ENCODE measurements at regions not wholly inside any gene's neighbourhood (a gene's known extent, or its start where the extent isn't known, plus 50 kb on each side); places are given as distances from the start of the nearest gene placed in this dataset.

DNA sequence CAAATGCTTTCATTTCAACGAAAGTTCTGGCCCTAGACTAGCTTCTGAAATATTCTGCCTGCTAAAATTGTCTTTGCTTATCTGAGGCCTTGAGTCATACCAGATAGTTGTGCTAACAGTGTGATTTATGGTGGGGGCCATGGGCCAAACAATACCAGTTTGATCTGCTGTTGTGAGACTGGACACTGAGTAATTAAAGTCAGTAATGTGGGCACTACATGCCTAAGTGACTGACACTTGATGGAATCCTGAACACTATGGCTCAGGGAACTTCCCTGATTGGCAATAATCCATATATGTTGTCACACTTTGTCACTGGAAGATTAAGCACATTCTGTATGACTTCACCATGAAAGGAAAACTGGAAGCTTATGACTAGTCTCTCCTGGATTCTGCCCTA lies 127.6 kb upstream of the CYLC2 start:
- no peaks in the 10 kb centered on the region for H3K9me3 ChIP-seq
- no peak for DNase-seq
- ATAC-seq = no peak
- no peaks in the 10 kb centered on the region for H3K36me3 ChIP-seq
- TF ChIP-seq, protein P1, sequence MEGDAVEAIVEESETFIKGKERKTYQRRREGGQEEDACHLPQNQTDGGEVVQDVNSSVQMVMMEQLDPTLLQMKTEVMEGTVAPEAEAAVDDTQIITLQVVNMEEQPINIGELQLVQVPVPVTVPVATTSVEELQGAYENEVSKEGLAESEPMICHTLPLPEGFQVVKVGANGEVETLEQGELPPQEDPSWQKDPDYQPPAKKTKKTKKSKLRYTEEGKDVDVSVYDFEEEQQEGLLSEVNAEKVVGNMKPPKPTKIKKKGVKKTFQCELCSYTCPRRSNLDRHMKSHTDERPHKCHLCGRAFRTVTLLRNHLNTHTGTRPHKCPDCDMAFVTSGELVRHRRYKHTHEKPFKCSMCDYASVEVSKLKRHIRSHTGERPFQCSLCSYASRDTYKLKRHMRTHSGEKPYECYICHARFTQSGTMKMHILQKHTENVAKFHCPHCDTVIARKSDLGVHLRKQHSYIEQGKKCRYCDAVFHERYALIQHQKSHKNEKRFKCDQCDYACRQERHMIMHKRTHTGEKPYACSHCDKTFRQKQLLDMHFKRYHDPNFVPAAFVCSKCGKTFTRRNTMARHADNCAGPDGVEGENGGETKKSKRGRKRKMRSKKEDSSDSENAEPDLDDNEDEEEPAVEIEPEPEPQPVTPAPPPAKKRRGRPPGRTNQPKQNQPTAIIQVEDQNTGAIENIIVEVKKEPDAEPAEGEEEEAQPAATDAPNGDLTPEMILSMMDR (IDR thresholded peaks at IDR 0.05) = no peak
- no peaks in the 10 kb centered on the region for H3K4me1 ChIP-seq
- no peaks in the 10 kb centered on the region for H3K27me3 ChIP-seq (ENCODE audit: low read depth)
- intact Hi-C loops (cut with DNase I) = no loop called here
- no peak overlapping the region for H3K4me3 ChIP-seq
- H3K27ac ChIP-seq = no peak overlapping the region

DNA sequence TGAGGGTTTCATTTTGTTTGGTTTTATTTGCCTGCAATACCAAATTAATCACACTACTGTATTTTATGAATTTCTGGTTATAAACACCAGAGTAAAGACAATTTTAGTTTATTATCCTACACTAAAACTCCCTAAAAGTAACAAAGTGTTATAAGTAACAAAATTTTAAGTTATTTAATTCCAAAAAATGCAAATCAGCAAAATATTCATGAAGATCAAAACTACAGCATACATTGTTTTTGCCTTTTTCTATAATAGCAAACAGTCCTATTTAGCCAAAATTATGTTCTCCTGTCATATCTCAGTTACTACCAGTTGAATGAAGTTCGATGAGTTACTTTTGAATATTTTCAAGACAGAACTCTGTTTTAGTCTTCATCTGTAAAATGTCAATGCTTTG lies 132.7 kb upstream of the CYLC2 start:
- H3K27ac ChIP-seq = no peak overlapping the region
- DNase-seq = no peak
- no peak overlapping the region for H3K4me3 ChIP-seq
- ATAC-seq = no peak
- TF ChIP-seq, protein P1 (IDR thresholded peaks at IDR 0.05) = no peak
- no peaks in the 10 kb centered on the region for H3K4me1 ChIP-seq
- no peaks in the 10 kb centered on the region for H3K9me3 ChIP-seq
- intact Hi-C loops (cut with DNase I) = no loop called here
- no peaks in the 10 kb centered on the region for H3K27me3 ChIP-seq (ENCODE audit: low read depth)
- H3K36me3 ChIP-seq = no peaks in the 10 kb centered on the region

DNA sequence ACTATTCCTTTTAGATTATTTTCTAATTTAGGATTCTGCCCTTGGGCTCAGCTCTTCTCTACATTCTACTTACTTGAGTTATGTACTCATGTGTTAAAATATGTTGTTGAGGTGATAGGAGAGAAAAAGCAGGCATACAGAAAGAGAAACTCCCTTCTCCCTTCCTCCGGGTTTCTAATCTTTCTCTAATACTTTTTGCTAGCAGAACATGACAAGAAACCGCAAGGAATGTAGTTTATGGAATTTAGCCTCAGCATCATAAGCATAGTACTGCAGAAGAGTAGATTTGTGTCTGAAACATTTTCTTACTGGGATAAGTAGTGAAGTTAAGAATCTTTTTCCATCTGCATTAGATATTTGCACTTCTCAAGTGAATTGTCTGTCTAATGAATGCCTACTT lies 139.5 kb upstream of the CYLC2 start:
- Histone ChIP-seq H3K4me3 (no peak overlapping the region), H3K9me3 (no peaks in the 10 kb centered on the region), H3K27me3 (ENCODE audit: low read depth) (no peaks in the 10 kb centered on the region), H3K36me3 (no peaks in the 10 kb centered on the region), H3K4me1 (no peaks in the 10 kb centered on the region), H3K27ac (no peak overlapping the region)
- no peak for ATAC-seq
- intact Hi-C loops (cut with DNase I) = no loop called here
- no peak for DNase-seq
- TF ChIP-seq, protein P1 (IDR thresholded peaks at IDR 0.05) = no peak

DNA sequence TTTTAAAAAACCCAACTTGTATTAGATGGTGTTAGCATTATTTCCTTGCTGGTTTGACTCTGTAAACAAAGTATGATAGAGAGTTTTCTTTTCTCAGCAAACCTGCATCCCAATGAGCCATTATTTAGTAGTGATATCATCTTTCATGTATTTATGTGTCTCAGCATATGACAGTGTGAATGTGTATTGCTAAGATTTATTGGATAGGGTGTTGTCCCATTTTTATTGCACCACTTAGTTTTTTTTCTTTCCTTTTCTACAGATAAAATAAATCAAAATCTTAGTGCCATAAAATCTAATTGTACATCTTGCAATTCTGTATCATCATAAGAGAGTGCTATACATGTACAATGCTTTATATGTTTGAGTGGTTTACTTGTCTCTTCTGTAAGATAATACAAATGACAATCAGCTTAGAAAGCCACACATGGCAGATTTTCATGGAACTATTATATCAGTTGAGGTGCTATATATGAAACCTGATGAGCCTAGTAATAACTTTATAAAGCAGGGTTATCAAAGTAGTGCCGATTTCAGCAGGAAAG lies 149.2 kb upstream of the CYLC2 start:
- Histone ChIP-seq H3K4me3 (no peak overlapping the region), H3K27ac (no peak overlapping the region), H3K36me3 (no peaks in the 10 kb centered on the region), H3K4me1 (no peaks in the 10 kb centered on the region), H3K27me3 (ENCODE audit: low read depth) (no peaks in the 10 kb centered on the region), H3K9me3 (no peaks in the 10 kb centered on the region)
- intact Hi-C loops (cut with DNase I) = no loop called here
- DNase-seq (no peak), ATAC-seq (no peak)
- TF ChIP-seq, protein P1 (IDR thresholded peaks at IDR 0.05) = no peak

DNA sequence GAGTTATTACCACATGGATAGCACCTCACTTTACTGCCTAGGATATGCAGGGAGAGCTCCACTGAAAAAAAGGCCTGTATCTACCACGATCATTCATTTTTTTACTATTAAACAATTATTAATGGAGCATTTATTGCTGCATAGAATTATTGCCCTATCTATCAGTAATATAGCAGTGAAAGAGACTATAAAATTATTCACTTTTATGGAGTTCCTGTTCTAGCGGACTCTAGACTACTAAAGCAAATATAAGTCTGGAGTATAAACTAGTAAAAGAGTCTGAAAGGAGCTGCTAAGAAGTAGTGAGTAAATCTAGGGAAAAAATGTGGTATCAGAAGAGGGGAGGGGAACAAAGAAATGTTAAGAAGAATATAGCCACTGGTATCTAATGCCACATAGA lies 150.4 kb upstream of the CYLC2 start:
- no peaks in the 10 kb centered on the region for H3K9me3 ChIP-seq
- no peaks in the 10 kb centered on the region for H3K4me1 ChIP-seq
- H3K27ac ChIP-seq = no peak overlapping the region
- DNase-seq (no peak), ATAC-seq (no peak)
- intact Hi-C loops (cut with DNase I) = no loop called here
- TF ChIP-seq, protein P1 (IDR thresholded peaks at IDR 0.05) = no peak
- H3K27me3 ChIP-seq (ENCODE audit: low read depth) = no peaks in the 10 kb centered on the region
- H3K4me3 ChIP-seq = no peak overlapping the region
- H3K36me3 ChIP-seq = no peaks in the 10 kb centered on the region

DNA sequence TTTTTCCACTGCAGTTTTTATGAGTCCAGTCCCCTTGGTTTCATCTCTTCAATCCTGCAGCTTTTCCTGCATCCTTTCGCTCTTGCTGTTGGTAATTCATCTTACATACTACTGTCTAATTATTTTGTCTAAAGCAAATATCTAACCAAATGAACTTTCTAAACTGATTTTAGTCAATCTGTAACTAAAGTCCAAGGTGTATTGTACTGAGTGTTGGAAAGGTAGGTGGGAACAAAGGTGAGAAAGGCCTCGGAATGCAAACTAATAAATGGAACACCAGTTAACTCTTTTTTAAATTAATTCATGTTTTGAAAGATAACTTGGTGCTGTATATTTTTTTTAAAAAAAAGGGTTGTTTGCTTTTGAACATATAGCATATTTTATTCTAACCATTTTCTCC lies 152.7 kb upstream of the CYLC2 start:
- intact Hi-C loops (cut with DNase I) = no loop called here
- no peak for DNase-seq

More for the DNA sequence above, 152.7 kb upstream of the CYLC2 start:
- no peak overlapping the region for H3K27ac ChIP-seq
- no peaks in the 10 kb centered on the region for H3K36me3 ChIP-seq
- H3K9me3 ChIP-seq = no peaks in the 10 kb centered on the region
- no peak overlapping the region for H3K4me3 ChIP-seq
- TF ChIP-seq, protein P1 (IDR thresholded peaks at IDR 0.05) = no peak
- no peak for ATAC-seq
- no peaks in the 10 kb centered on the region for H3K27me3 ChIP-seq (ENCODE audit: low read depth)
- H3K4me1 ChIP-seq = no peaks in the 10 kb centered on the region
